Neuronal stem cell (in vitro differentiated cells): ENCODE measurements at regions not wholly inside any gene's neighbourhood (a gene's known extent, or its start where the extent isn't known, plus 50 kb on each side); places are given as distances from the start of the nearest gene placed in this dataset.
A peak's percentile ranks its signal among the peaks of the same experiment; 100 is the strongest.

Experiments
- DNase-seq: peaks from one replicate; pipeline ENCODE4 v3.0.0-alpha.2; 2013; ENCODE audit warnings: low spot score
- H2AFZ ChIP-seq: one replicate; pipeline ENCODE4 v1.6.1; 2013; ENCODE audit warnings: mild to moderate bottlenecking, low read length, inconsistent platforms
- H2AK5ac ChIP-seq: 2 replicates; pipeline ENCODE4 v1.6.1; 2013; ENCODE audit warnings: low read depth, mild to moderate bottlenecking, inconsistent platforms, low read length, moderate library complexity, mixed read lengths
- H2BK120ac ChIP-seq: 2 replicates; pipeline ENCODE4 v1.6.1; 2013; ENCODE audit warnings: low read depth, mild to moderate bottlenecking, inconsistent platforms, low read length, moderate library complexity, mixed read lengths
- H2BK12ac ChIP-seq: one replicate; pipeline ENCODE4 v1.6.1; 2013; ENCODE audit warnings: low read length, inconsistent platforms
- H2BK15ac ChIP-seq: 2 replicates; pipeline ENCODE4 v1.6.1; 2013; ENCODE audit warnings: mild to moderate bottlenecking, low read length, inconsistent platforms, mixed read lengths
- H2BK5ac ChIP-seq: one replicate; pipeline ENCODE4 v1.6.1; 2013; ENCODE audit warnings: inconsistent platforms, mild to moderate bottlenecking, low read length, moderate library complexity
- H3K14ac ChIP-seq: one replicate; pipeline ENCODE4 v1.6.1; 2013; ENCODE audit warnings: low read length, inconsistent platforms
- H3K18ac ChIP-seq: 2 replicates; pipeline ENCODE4 v1.6.1; 2013; ENCODE audit warnings: low read length, inconsistent platforms
- H3K23ac ChIP-seq: 2 replicates; pipeline ENCODE4 v1.6.1; 2013; ENCODE audit warnings: low read depth, mild to moderate bottlenecking, mixed read lengths, low read length, inconsistent platforms; ENCODE audit not compliant: poor library complexity
- H3K27ac ChIP-seq: replicated peaks from 3 replicates; pipeline ENCODE4 v1.5.1; 2013; ENCODE audit warnings: low read length, inconsistent platforms
- H3K27me3 ChIP-seq, 3 experiments: 2 replicates each; pipeline ENCODE4 v1.6.1; 2013; ENCODE audit warnings: low read length in 3 of 3, mild to moderate bottlenecking in 2 of 3, inconsistent platforms in 1 of 3, low read depth in 1 of 3, mixed read lengths in 1 of 3, moderate library complexity in 1 of 3; ENCODE audit not compliant: control insufficient read depth in 3 of 3, insufficient read depth in 3 of 3
- H3K36me3 ChIP-seq, 2 donors: replicated peaks in 1 of 2; 2 replicates each; pipeline ENCODE4 v1.6.1; 2013; ENCODE audit warnings: low read length in 2 of 2; ENCODE audit not compliant: control insufficient read depth in 2 of 2, insufficient read depth in 2 of 2
- H3K4ac ChIP-seq: 2 replicates; pipeline ENCODE4 v1.6.1; 2013; ENCODE audit warnings: inconsistent platforms, mild to moderate bottlenecking, low read length, moderate library complexity
- H3K4me1 ChIP-seq, 2 donors: 1 replicate in 1 of 2; 2 replicates in 1 of 2; pipeline ENCODE4 v1.6.1; 2013; ENCODE audit warnings: low read length in 2 of 2, low read depth in 1 of 2; ENCODE audit not compliant: control insufficient read depth in 2 of 2, insufficient read depth in 1 of 2
- H3K4me2 ChIP-seq: one replicate; pipeline ENCODE4 v1.6.1; 2013; ENCODE audit warnings: mild to moderate bottlenecking, low read length, inconsistent platforms; ENCODE audit not compliant: insufficient read depth, poor library complexity, severe bottlenecking
- H3K4me3 ChIP-seq, 2 donors: 2 replicates each; pipeline ENCODE4 v1.5.1; 2013; ENCODE audit warnings: low read length in 2 of 2, mild to moderate bottlenecking in 2 of 2, inconsistent platforms in 1 of 2, moderate library complexity in 1 of 2
- H3K79me1 ChIP-seq: one replicate; pipeline ENCODE4 v1.6.1; 2013; ENCODE audit warnings: low read depth, mild to moderate bottlenecking, inconsistent platforms, low read length, moderate library complexity
- H3K9ac ChIP-seq: one replicate; pipeline ENCODE4 v1.6.1; 2013; ENCODE audit warnings: mild to moderate bottlenecking, low read depth, low read length, inconsistent platforms; ENCODE audit not compliant: poor library complexity
- H3K9me3 ChIP-seq, 2 donors: replicated peaks in 1 of 2; 2 replicates each; pipeline versions ENCODE3 to v1.6.1; 2013; ENCODE audit warnings: low read length in 2 of 2, mild to moderate bottlenecking in 2 of 2, inconsistent platforms in 1 of 2, low read depth in 1 of 2, mixed read lengths in 1 of 2, moderate library complexity in 1 of 2; ENCODE audit not compliant: control insufficient read depth in 2 of 2, insufficient read depth in 1 of 2
- H4K8ac ChIP-seq: one replicate; pipeline ENCODE4 v1.6.1; 2013; ENCODE audit warnings: low read depth, mild to moderate bottlenecking, inconsistent platforms, low read length, moderate library complexity
- H4K91ac ChIP-seq: one replicate; pipeline ENCODE4 v1.6.1; 2013; ENCODE audit warnings: low read length, low read depth, mild to moderate bottlenecking, inconsistent platforms; ENCODE audit not compliant: poor library complexity
- WGBS, 2 donors: extraction: QIAGEN DNeasy Blood & Tissue Kit; methylation state at CpG; one replicate each; pipeline ENCODE4 v1.1.7; 2013; ENCODE audit warnings: missing lambda C conversion rate in 2 of 2, mixed read lengths in 1 of 2; ENCODE audit not compliant: insufficient read length in 2 of 2, insufficient replicate concordance in 1 of 2; ENCODE audit errors: extremely low coverage in 2 of 2; 5-methylcytosine and 5-hydroxymethylcytosine counted together

- WGBS, 2 donors, result no CpG with 5 or more reads among the region's 2 CpGs
- DNase-seq, result no peak
- no peaks in the 10 kb centered on the region for H3K9me3 ChIP-seq
- no peaks in the 10 kb centered on the region for H3K36me3 ChIP-seq
- H2BK12ac ChIP-seq, result no peak overlapping the region
- H3K27ac ChIP-seq, result no peak overlapping the region
- no peaks in the 10 kb centered on the region for H3K27me3 ChIP-seq
- no peak overlapping the region for H2BK120ac ChIP-seq
- no peak overlapping the region for H3K18ac ChIP-seq
- H3K79me1 ChIP-seq, result no peaks in the 10 kb centered on the region
- no peak overlapping the region for H2AK5ac ChIP-seq
- no peak overlapping the region for H2BK15ac ChIP-seq
- no peaks in the 10 kb centered on the region for H3K4me1 ChIP-seq
- no peak overlapping the region for H4K8ac ChIP-seq
- no peak overlapping the region for H4K91ac ChIP-seq
- no peak overlapping the region for H3K4me3 ChIP-seq
- no peak overlapping the region for H3K23ac ChIP-seq
- H3K9ac ChIP-seq, result no peak overlapping the region
- no peak overlapping the region for H3K4ac ChIP-seq
- H3K14ac ChIP-seq, result no peak overlapping the region
- no peak overlapping the region for H3K4me2 ChIP-seq
- no peak overlapping the region for H2BK5ac ChIP-seq
- no peak overlapping the region for H2AFZ ChIP-seq
Measured at GRCh38 chr6:152858141-152858540, 107.5 kb downstream of the VIP start.

DNA sequence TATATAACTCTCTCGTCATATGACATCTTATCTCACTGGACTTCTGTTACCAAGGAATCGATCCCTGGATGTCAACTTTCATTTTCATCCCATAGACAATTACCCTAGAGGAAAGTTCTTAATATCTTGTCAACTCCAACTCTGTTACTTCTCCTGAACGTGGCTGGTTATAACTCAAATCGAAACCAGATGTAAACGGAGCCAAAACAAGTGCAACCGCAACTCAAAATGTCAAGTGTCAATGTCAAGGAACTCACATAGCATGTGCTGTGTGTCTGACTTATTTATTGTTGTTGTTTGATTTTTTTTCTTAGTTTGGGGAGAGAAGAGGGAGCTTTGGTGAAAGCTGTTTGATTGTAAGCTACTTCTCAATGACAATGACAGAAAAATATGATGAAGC lies 108.6 kb downstream of the VIP start:
- Histone ChIP-seq H2BK5ac (no peak overlapping the region), H3K27me3 (no peaks in the 10 kb centered on the region), H2BK15ac (no peak overlapping the region), H3K14ac (no peak overlapping the region), H3K36me3 (no peaks in the 10 kb centered on the region), H2AK5ac (no peak overlapping the region), H3K27ac (no peak overlapping the region), H2BK120ac (no peak overlapping the region), H3K4me2 (no peak overlapping the region), H3K23ac (no peak overlapping the region), H3K9me3 (no peaks in the 10 kb centered on the region), H2AFZ (no peak overlapping the region), H3K4ac (no peak overlapping the region), H2BK12ac (no peak overlapping the region), H3K79me1 (no peaks in the 10 kb centered on the region), H3K18ac (no peak overlapping the region), H4K91ac (no peak overlapping the region), H3K4me1 (no peaks in the 10 kb centered on the region), H3K9ac (no peak overlapping the region), H4K8ac (no peak overlapping the region), H3K4me3 (no peak overlapping the region)
- no CpG with 5 or more reads among the region's 6 CpGs for WGBS, 2 donors
- DNase-seq, result no peak

GRCh38 chr6:152863618-152864326 lies 113.2 kb downstream of the VIP start:
- DNase-seq, result peak; percentile 69
- no CpG with 5 or more reads among the region's 10 CpGs for WGBS, 2 donors

DNA sequence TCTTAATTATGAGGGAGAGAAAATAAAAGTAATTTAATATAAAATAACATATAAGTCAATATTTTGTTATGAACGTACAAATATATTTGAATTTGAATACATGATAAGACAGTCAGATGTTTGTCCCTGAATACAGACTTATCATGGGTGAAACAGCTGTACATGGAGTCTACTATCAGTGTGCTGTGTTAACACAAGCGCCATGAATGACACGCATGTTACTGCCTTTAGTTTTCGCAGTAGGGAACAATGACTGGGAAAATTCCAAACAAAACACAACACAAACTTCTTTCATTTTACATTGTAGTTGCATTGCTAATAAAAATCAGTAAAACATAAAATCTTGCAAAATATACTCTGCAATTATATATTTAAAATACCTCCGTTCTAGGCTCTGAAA lies 108.6 kb downstream of the FBXO5 start:
- Histone ChIP-seq H3K14ac (no peak overlapping the region), H2AFZ (no peak overlapping the region), H2BK5ac (no peak overlapping the region), H3K4ac (no peak overlapping the region), H2BK12ac (no peak overlapping the region), H3K27ac (no peak overlapping the region), H2BK120ac (no peak overlapping the region), H3K4me1 (no peaks in the 10 kb centered on the region), H4K8ac (no peak overlapping the region), H3K27me3 (no peaks in the 10 kb centered on the region), H3K79me1 (no peaks in the 10 kb centered on the region), H3K18ac (no peak overlapping the region), H3K4me2 (no peak overlapping the region), H2BK15ac (no peak overlapping the region), H3K23ac (no peak overlapping the region), H2AK5ac (no peak overlapping the region), H3K9ac (no peak overlapping the region), H3K36me3 (no peaks in the 10 kb centered on the region), H4K91ac (no peak overlapping the region), H3K4me3 (no peak overlapping the region), H3K9me3 (no peaks in the 10 kb centered on the region)
- DNase-seq, result no peak
- WGBS, 2 donors, result no CpG with 5 or more reads among the region's 5 CpGs

More at GRCh38 chr6:152863618-152864326, 113.2 kb downstream of the VIP start:
- H3K4ac ChIP-seq, result no peak overlapping the region
- H3K4me1 ChIP-seq, result no peaks in the 10 kb centered on the region
- H4K8ac ChIP-seq, result no peak overlapping the region
- no peak overlapping the region for H2BK15ac ChIP-seq
- no peaks in the 10 kb centered on the region for H3K27me3 ChIP-seq
- H3K4me3 ChIP-seq, result no peak overlapping the region
- no peaks in the 10 kb centered on the region for H3K9me3 ChIP-seq
- no peak overlapping the region for H2BK5ac ChIP-seq
- no peak overlapping the region for H2BK120ac ChIP-seq
- H3K27ac ChIP-seq, result no peak overlapping the region
- no peaks in the 10 kb centered on the region for H3K36me3 ChIP-seq
- no peak overlapping the region for H3K14ac ChIP-seq
- no peak overlapping the region for H2AK5ac ChIP-seq
- H3K23ac ChIP-seq, result no peak overlapping the region
- H3K18ac ChIP-seq, result no peak overlapping the region
- no peaks in the 10 kb centered on the region for H3K79me1 ChIP-seq
- H2BK12ac ChIP-seq, result no peak overlapping the region
- H2AFZ ChIP-seq, result no peak overlapping the region
- no peak overlapping the region for H4K91ac ChIP-seq
- no peak overlapping the region for H3K4me2 ChIP-seq
- H3K9ac ChIP-seq, result no peak overlapping the region
